Liver (tissue), 8 donors: ENCODE measurements at regions not wholly inside any gene's neighbourhood (a gene's known extent, or its start where the extent isn't known, plus 50 kb on each side); places are given as distances from the start of the nearest gene placed in this dataset.

Experiments used
- DNase-seq: peaks from one replicate; pipeline ENCODE4 v3.0.0-alpha.2; 2017; ENCODE audit warnings: low spot score
- H3K27ac ChIP-seq, 2 donors: one replicate each; pipeline ENCODE4 v1.7.0; 2013; ENCODE audit warnings: inconsistent platforms in 2 of 2, low read length in 2 of 2, control low read depth in 1 of 2, low read depth in 1 of 2, mild to moderate bottlenecking in 1 of 2
- H3K27me3 ChIP-seq, 4 donors: one replicate each; pipeline versions ENCODE4 v1.6.1 to v1.7.0; 2013; ENCODE audit warnings: low read length in 3 of 4, inconsistent platforms in 1 of 4, mild to moderate bottlenecking in 1 of 4, moderate library complexity in 1 of 4; ENCODE audit not compliant: control insufficient read depth in 4 of 4, insufficient read depth in 4 of 4
- H3K36me3 ChIP-seq, 4 donors: one replicate each; pipeline versions ENCODE4 v1.6.1 to v1.7.0; 2013; ENCODE audit warnings: low read length in 3 of 4, mild to moderate bottlenecking in 3 of 4, low read depth in 1 of 4, moderate library complexity in 1 of 4; ENCODE audit not compliant: control insufficient read depth in 4 of 4, insufficient read depth in 3 of 4
- H3K4me1 ChIP-seq, 4 donors: one replicate each; pipeline versions ENCODE4 v1.6.1 to v1.7.0; 2013; ENCODE audit warnings: low read length in 3 of 4, mild to moderate bottlenecking in 3 of 4, moderate library complexity in 1 of 4; ENCODE audit not compliant: control insufficient read depth in 4 of 4, insufficient read depth in 4 of 4
- H3K4me3 ChIP-seq, 3 donors: one replicate each; pipeline versions ENCODE4 v1.6.1 to v1.7.0; 2013; ENCODE audit warnings: low read length in 3 of 3, control low read depth in 1 of 3, low read depth in 1 of 3, mild to moderate bottlenecking in 1 of 3
- H3K9ac ChIP-seq, 2 donors: one replicate each; pipeline ENCODE4 v1.7.0; 2013; ENCODE audit warnings: low read length in 2 of 2, mild to moderate bottlenecking in 2 of 2, moderate library complexity in 2 of 2, control low read depth in 1 of 2, low read depth in 1 of 2
- H3K9me3 ChIP-seq, 4 donors: one replicate each; pipeline versions ENCODE4 v1.6.1 to v1.7.0; 2013; ENCODE audit warnings: low read length in 3 of 4; ENCODE audit not compliant: control insufficient read depth in 4 of 4
- ATF3 ChIP-seq: IDR thresholded peaks from 2 replicates; pipeline ENCODE4 v1.6.1; 2016; ENCODE audit warnings: antibody characterized with exemption
- EGR1 ChIP-seq, 2 donors: IDR thresholded peaks; 2 replicates each; pipeline ENCODE4 v1.6.1; 2016 to 2018; ENCODE audit warnings: antibody characterized with exemption in 2 of 2, low read depth in 2 of 2
- FOXA1 ChIP-seq: IDR thresholded peaks from 2 replicates; pipeline ENCODE4 v1.6.1; 2016; ENCODE audit warnings: antibody characterized with exemption
- FOXA2 ChIP-seq: IDR thresholded peaks from 2 replicates; pipeline ENCODE4 v1.6.1; 2016; ENCODE audit warnings: antibody characterized with exemption
- GABPA ChIP-seq, 2 donors: IDR thresholded peaks in 1 of 2; conservative IDR thresholded peaks in 1 of 2; 2 replicates each; pipeline ENCODE4 v1.6.1; 2016; ENCODE audit warnings: antibody characterized with exemption in 2 of 2, mild to moderate bottlenecking in 1 of 2, moderate library complexity in 1 of 2
- HNF4A ChIP-seq, 2 donors: conservative IDR thresholded peaks; 2 replicates each; pipeline ENCODE4 v1.6.1; 2016; ENCODE audit warnings: antibody characterized with exemption in 2 of 2, mild to moderate bottlenecking in 2 of 2
- HNF4G ChIP-seq: IDR thresholded peaks from 2 replicates; pipeline ENCODE4 v1.6.1; 2016; ENCODE audit warnings: antibody characterized with exemption
- JUND ChIP-seq, 2 donors: IDR thresholded peaks; 2 replicates each; pipeline ENCODE4 v1.6.1; 2016; ENCODE audit warnings: antibody characterized with exemption in 2 of 2
- MAX ChIP-seq: IDR thresholded peaks from 2 replicates; pipeline ENCODE4 v1.6.1; 2016; ENCODE audit warnings: antibody characterized with exemption
- NR2F2 ChIP-seq: IDR thresholded peaks from 2 replicates; pipeline ENCODE4 v1.6.1; 2016; ENCODE audit warnings: antibody characterized with exemption
- RAD21 ChIP-seq, 2 donors: IDR thresholded peaks; 2 replicates each; pipeline ENCODE4 v1.6.1; 2016; ENCODE audit warnings: antibody characterized with exemption in 2 of 2, mild to moderate bottlenecking in 2 of 2
- REST ChIP-seq: IDR thresholded peaks from 2 replicates; pipeline ENCODE4 v1.6.1; 2016; ENCODE audit warnings: antibody characterized with exemption, mild to moderate bottlenecking
- RXRA ChIP-seq, 2 donors: IDR thresholded peaks; 2 replicates each; pipeline ENCODE4 v1.6.1; 2017 to 2018; ENCODE audit warnings: antibody characterized with exemption in 2 of 2, mild to moderate bottlenecking in 1 of 2
- SP1 ChIP-seq: IDR thresholded peaks from 2 replicates; pipeline ENCODE4 v1.6.1; 2018; ENCODE audit warnings: antibody characterized with exemption, mild to moderate bottlenecking
- TAF1 ChIP-seq: conservative IDR thresholded peaks from 2 replicates; pipeline ENCODE4 v1.6.1; 2016; ENCODE audit warnings: antibody characterized with exemption, mild to moderate bottlenecking
- YY1 ChIP-seq: IDR thresholded peaks from 2 replicates; pipeline ENCODE4 v1.6.1; 2016; ENCODE audit warnings: antibody characterized with exemption, mild to moderate bottlenecking
- WGBS: extraction: QIAGEN DNeasy Blood & Tissue Kit; methylation state at CpG from one replicate; pipeline ENCODE4 v1.1.7; 2013; 5-methylcytosine and 5-hydroxymethylcytosine counted together
- TF ChIP-seq, protein P1 (sequence below): IDR thresholded peaks from 2 replicates; pipeline ENCODE4 v1.6.1; 2016; ENCODE audit warnings: antibody characterized with exemption
- TF ChIP-seq, protein P2 (sequence below): fragments of 150-350 bp; IDR thresholded peaks from 2 replicates; pipeline ENCODE4 v1.5.1; 2017; ENCODE audit warnings: improper control_type of control experiment, low read depth, low read length; ENCODE audit not compliant: missing input control
- donor health status: healthy.
- donor health status: healthy.
- donor health status: healthy.
- donor health status: healthy.
- donor health status: healthy.

- peaks cover 0 to 5% (median 0%) of the 10 kb centered on the region in 4 donors for H3K27me3 ChIP-seq
- DNase-seq: no peak
- H3K9me3 ChIP-seq: no peaks in the 10 kb centered on the region
- WGBS: 41% methylated on average over 1 of the region's 1 CpG
- no peaks in the 10 kb centered on the region for H3K36me3 ChIP-seq
- H3K4me1 ChIP-seq: no peaks in the 10 kb centered on the region
- no peak overlapping the region for H3K9ac ChIP-seq
- TF ChIP-seq GABPA (IDR thresholded peaks at IDR 0.05 in 1 of 2, conservative IDR thresholded peaks at IDR 0.05 in 1 of 2): no peak
- TF ChIP-seq HNF4G: no peak
- TF ChIP-seq HNF4A (conservative IDR thresholded peaks at IDR 0.05): no peak
- no peak for TF ChIP-seq TAF1
- TF ChIP-seq REST: no peak
- TF ChIP-seq JUND (IDR thresholded peaks at IDR 0.05): no peak
- no peak for TF ChIP-seq ATF3
- TF ChIP-seq, protein P1, sequence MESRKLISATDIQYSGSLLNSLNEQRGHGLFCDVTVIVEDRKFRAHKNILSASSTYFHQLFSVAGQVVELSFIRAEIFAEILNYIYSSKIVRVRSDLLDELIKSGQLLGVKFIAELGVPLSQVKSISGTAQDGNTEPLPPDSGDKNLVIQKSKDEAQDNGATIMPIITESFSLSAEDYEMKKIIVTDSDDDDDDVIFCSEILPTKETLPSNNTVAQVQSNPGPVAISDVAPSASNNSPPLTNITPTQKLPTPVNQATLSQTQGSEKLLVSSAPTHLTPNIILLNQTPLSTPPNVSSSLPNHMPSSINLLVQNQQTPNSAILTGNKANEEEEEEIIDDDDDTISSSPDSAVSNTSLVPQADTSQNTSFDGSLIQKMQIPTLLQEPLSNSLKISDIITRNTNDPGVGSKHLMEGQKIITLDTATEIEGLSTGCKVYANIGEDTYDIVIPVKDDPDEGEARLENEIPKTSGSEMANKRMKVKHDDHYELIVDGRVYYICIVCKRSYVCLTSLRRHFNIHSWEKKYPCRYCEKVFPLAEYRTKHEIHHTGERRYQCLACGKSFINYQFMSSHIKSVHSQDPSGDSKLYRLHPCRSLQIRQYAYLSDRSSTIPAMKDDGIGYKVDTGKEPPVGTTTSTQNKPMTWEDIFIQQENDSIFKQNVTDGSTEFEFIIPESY: no peak
- TF ChIP-seq MAX: no peak
- no peak for TF ChIP-seq FOXA1
- TF ChIP-seq FOXA2: no peak
- TF ChIP-seq, protein P2, sequence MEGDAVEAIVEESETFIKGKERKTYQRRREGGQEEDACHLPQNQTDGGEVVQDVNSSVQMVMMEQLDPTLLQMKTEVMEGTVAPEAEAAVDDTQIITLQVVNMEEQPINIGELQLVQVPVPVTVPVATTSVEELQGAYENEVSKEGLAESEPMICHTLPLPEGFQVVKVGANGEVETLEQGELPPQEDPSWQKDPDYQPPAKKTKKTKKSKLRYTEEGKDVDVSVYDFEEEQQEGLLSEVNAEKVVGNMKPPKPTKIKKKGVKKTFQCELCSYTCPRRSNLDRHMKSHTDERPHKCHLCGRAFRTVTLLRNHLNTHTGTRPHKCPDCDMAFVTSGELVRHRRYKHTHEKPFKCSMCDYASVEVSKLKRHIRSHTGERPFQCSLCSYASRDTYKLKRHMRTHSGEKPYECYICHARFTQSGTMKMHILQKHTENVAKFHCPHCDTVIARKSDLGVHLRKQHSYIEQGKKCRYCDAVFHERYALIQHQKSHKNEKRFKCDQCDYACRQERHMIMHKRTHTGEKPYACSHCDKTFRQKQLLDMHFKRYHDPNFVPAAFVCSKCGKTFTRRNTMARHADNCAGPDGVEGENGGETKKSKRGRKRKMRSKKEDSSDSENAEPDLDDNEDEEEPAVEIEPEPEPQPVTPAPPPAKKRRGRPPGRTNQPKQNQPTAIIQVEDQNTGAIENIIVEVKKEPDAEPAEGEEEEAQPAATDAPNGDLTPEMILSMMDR: no peak
- TF ChIP-seq NR2F2: no peak
- TF ChIP-seq EGR1 (IDR thresholded peaks at IDR 0.05; ENCODE audit: low read depth in 2 of 2): no peak
- TF ChIP-seq RXRA (IDR thresholded peaks at IDR 0.05): no peak
- no peak for TF ChIP-seq SP1
- no peak for TF ChIP-seq YY1
- no peak for TF ChIP-seq RAD21 (IDR thresholded peaks at IDR 0.05)
- H3K27ac ChIP-seq: no peak overlapping the region
- H3K4me3 ChIP-seq: no peak overlapping the region
Measured at GRCh38 chr1:70902211-70902610, 145.4 kb downstream of the PTGER3 start.

GRCh38 chr1:70906800-70907199, 140.8 kb downstream of the PTGER3 start:
- no peaks in the 10 kb centered on the region for H3K36me3 ChIP-seq
- H3K4me1 ChIP-seq: no peaks in the 10 kb centered on the region
- H3K9me3 ChIP-seq: no peaks in the 10 kb centered on the region
- no peak overlapping the region for H3K27ac ChIP-seq
- no peak overlapping the region for H3K9ac ChIP-seq
- no peak overlapping the region for H3K4me3 ChIP-seq
- DNase-seq: no peak
- no peaks in the 10 kb centered on the region for H3K27me3 ChIP-seq
- no peak for TF ChIP-seq ATF3
- no peak for TF ChIP-seq YY1
- TF ChIP-seq RAD21 (IDR thresholded peaks at IDR 0.05): no peak
- no peak for TF ChIP-seq EGR1 (IDR thresholded peaks at IDR 0.05; ENCODE audit: low read depth in 2 of 2)
- TF ChIP-seq NR2F2: no peak
- TF ChIP-seq HNF4A (conservative IDR thresholded peaks at IDR 0.05): no peak
- TF ChIP-seq REST: no peak
- no peak for TF ChIP-seq FOXA1
- TF ChIP-seq, protein P1: no peak
